Adrenal gland (tissue), 9 donors: ENCODE measurements at regions not wholly inside any gene's neighbourhood (a gene's known extent, or its start where the extent isn't known, plus 50 kb on each side); places are given as distances from the start of the nearest gene placed in this dataset.
"Not testable (repeated sequence)": the region's sequence is repeated elsewhere in the genome, so short reads cannot be mapped to it uniquely, and the experiment has no call there.

Experiments used
- DNase-seq, 7 donors: peaks; one replicate each; pipeline ENCODE4 v3.0.0-alpha.2; 2019 to 2020
- H3K27ac ChIP-seq, 5 donors: fragments of 200-600 bp; sonication (generic) in 4 of 5; 1 replicate in 3 of 5; 2 replicates in 2 of 5; pipeline versions ENCODE4 v1.5.1 to v1.8.0; 2016 to 2020; ENCODE audit warnings: mild to moderate bottlenecking in 1 of 5
- H3K27me3 ChIP-seq: fragments of 200-600 bp; 2 replicates; pipeline ENCODE4 v1.8.0; 2021
- H3K36me3 ChIP-seq, 2 donors: fragments of 200-600 bp; replicated peaks in 1 of 2; 1 replicate in 1 of 2; 2 replicates in 1 of 2; pipeline versions ENCODE4 v1.5.1 to v1.8.0; 2018 to 2022
- H3K4me1 ChIP-seq, 2 donors: fragments of 200-600 bp; replicated peaks in 1 of 2; 1 replicate in 1 of 2; 2 replicates in 1 of 2; pipeline versions ENCODE4 v1.5.1 to v1.8.0; 2018 to 2021
- H3K4me3 ChIP-seq, 4 donors: fragments of 200-600 bp; sonication (generic) in 3 of 4; one replicate each; pipeline ENCODE4 v1.5.1; 2016 to 2018
- H3K9me3 ChIP-seq, 3 donors: fragments of 200-600 bp; sonication (generic) in 1 of 3; replicated peaks in 1 of 3; 1 replicate in 2 of 3; 2 replicates in 1 of 3; pipeline versions ENCODE4 v1.5.1 to v1.8.0; 2016 to 2021
- POLR2A ChIP-seq, 2 donors: fragments of 450-650 bp; IDR thresholded peaks; one replicate each; pipeline ENCODE4 v1.6.1; 2017; ENCODE audit warnings: antibody characterized with exemption in 2 of 2, mild to moderate bottlenecking in 2 of 2, moderate library complexity in 1 of 2
- WGBS, 4 donors: extraction: QIAGEN DNeasy Blood & Tissue Kit in 2 of 4; methylation state at CpG; one replicate each; pipeline versions ENCODE4 v1.1.5 to v1.1.7; 2013 to 2017; 5-methylcytosine and 5-hydroxymethylcytosine counted together
- intact Hi-C, 2 donors: fragments of 100-400 bp; cut with DNase I; formaldehyde crosslinking; loops; one replicate each; pipeline versions ENCODE4 v1.14.1 to v1.15.0; 2022 to 2023
- TF ChIP-seq, protein P1 (sequence below), 6 experiments: fragments of 450-650 bp in 4 of 6; fragments of 200-600 bp in 2 of 6; sonication (generic) in 1 of 6; IDR thresholded peaks; 1 replicate in 5 of 6; 2 replicates in 1 of 6; pipeline versions ENCODE4 v1.5.1 to v1.8.0; 2016 to 2021; ENCODE audit warnings: antibody characterized with exemption in 6 of 6, mild to moderate bottlenecking in 2 of 6, moderate library complexity in 1 of 6
- donor health status: healthy with polysubstance abuse.
- donor health status: Bipolar disorder and iron deficiency.
- donor health status: DM: yes; HTN: yes; CAD: no.
- donor health status: DM: no; HTN: no; CAD: no.
- donor health status: DM: no; HTN: no; CAD: no.

GRCh38 chr10:108544500-108545120 is 1378.7 kb downstream of the XPNPEP1 start:
- intact Hi-C loops, result loop anchor here in 1 of 2 donors (5.0 kb wide), 1 partner anchor 1832 kb away; no protein-coding TSS in a partner anchor
- WGBS, 4 donors, result 29 to 35% (median 32%) methylated on average over 10 of the region's 10 CpGs
- no peaks in the 10 kb centered on the region for H3K36me3 ChIP-seq
- no peaks in the 10 kb centered on the region for H3K9me3 ChIP-seq
- H3K4me1 ChIP-seq, result no peaks in the 10 kb centered on the region
- H3K4me3 ChIP-seq, result no peak overlapping the region
- peak; percentile 42 to 88 (median 67) for DNase-seq
- H3K27me3 ChIP-seq, result no peaks in the 10 kb centered on the region
- no peak overlapping the region for H3K27ac ChIP-seq
- no peak for TF ChIP-seq POLR2A (IDR thresholded peaks at IDR 0.05)
- TF ChIP-seq, protein P1, sequence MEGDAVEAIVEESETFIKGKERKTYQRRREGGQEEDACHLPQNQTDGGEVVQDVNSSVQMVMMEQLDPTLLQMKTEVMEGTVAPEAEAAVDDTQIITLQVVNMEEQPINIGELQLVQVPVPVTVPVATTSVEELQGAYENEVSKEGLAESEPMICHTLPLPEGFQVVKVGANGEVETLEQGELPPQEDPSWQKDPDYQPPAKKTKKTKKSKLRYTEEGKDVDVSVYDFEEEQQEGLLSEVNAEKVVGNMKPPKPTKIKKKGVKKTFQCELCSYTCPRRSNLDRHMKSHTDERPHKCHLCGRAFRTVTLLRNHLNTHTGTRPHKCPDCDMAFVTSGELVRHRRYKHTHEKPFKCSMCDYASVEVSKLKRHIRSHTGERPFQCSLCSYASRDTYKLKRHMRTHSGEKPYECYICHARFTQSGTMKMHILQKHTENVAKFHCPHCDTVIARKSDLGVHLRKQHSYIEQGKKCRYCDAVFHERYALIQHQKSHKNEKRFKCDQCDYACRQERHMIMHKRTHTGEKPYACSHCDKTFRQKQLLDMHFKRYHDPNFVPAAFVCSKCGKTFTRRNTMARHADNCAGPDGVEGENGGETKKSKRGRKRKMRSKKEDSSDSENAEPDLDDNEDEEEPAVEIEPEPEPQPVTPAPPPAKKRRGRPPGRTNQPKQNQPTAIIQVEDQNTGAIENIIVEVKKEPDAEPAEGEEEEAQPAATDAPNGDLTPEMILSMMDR (IDR thresholded peaks at IDR 0.05), result peak; percentile 52 to 82 (median 73)

DNA sequence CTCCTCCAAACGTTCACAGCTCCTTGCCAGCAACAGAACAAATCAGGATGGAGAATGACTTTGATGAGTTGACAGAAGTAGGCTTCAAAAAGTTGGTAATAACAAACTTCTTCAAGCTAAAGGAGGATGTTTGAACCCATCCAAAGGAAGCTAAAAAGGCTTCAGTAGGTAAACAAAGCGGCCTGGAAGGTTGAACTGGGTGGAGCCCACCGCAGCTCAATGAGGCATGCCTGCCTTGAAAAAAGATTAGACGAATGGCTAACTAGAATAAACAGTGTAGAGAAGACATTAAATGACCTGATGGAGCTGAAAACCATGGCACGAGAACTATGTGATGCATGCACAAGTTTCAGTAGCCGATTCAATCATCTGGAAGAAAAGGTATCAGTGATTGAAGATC is 1369.0 kb upstream of the SORCS1 start:
- not testable (repeated sequence) for H3K27ac ChIP-seq, DNase-seq
- WGBS, 4 donors, result 68 to 78% (median 76%) methylated on average over 6 of the region's 6 CpGs

DNA sequence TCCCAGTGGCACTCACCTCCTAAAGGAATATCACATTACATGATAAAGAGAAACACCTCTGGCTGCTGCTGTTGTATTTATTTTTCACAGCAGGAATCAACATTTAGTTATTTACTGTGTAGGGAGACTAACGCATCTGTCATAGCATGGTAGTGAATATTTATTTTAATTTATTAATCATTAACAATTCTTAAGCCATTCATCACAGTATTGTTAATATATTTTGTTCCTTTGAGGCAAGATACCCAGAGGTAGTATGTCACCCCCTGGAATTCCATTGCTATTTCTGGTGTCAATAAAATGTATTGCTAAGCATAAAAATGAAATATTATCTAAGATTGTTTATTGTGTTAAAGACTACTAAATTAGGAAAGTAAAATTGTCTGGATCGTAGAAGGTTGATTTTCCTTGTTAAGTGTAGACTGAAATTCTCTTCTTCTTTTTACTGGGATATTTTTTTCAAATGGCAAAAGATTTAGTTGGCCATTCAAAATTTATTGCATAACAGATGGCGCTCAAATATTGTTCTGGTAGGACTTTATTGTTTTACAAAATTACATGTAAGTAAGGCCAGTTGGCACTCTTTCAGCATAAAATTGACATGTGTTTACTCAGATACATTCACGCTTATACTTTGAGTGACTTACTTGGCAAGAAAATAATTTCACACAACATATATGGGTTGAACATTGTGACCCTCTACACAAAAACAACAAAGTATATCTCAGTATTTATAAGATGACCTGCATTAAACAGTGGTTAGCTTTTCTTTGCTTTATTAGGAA is 1358.7 kb upstream of the SORCS1 start:
- WGBS, 4 donors, result 80 to 90% (median 84%) methylated on average over 4 of the region's 4 CpGs
- DNase-seq, result no peak
- Histone ChIP-seq H3K4me1 (no peaks in the 10 kb centered on the region), H3K27me3 (no peaks in the 10 kb centered on the region), H3K27ac (no peak overlapping the region), H3K9me3 (no peaks in the 10 kb centered on the region), H3K4me3 (no peak overlapping the region), H3K36me3 (no peaks in the 10 kb centered on the region)
- intact Hi-C loops, result no loop called here
- no peak for TF ChIP-seq POLR2A (IDR thresholded peaks at IDR 0.05)

More for the DNA sequence above, 1369.0 kb upstream of the SORCS1 start:
- H3K27me3 ChIP-seq, intact Hi-C loops, H3K4me3 ChIP-seq, H3K9me3 ChIP-seq, H3K4me1 ChIP-seq, H3K36me3 ChIP-seq: not testable (repeated sequence)

DNA sequence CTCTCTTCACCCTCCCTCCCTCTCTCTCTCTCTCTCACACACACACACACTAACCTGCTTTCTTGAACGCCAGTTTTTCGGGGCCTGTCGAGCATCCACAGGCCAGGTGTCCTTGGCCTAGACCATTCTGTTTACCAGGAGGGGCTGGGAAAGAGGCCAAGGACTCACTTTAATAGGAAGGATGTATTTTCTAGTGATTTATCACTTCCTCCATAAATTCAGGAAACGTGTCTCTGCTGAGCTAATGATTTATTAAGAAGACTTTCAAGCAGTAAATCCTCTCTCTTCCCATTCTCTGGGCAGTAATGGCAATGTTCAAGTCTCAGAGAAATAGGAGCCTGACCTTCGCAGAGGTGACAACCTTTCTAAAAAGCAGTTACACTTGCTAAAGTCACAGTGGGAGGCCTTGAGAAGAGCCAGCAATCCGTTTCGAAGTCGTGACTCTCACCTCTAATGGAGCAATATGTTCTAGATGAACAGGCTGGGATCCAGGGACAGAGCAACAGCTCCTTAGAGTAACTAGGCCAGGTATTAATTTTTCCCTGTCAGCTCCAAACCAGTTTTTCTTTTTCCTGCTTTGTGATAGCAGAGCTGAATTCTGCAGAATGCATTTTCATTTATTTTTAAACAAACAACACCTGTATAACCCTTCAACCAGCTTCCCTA is 1357.5 kb upstream of the SORCS1 start:
- Histone ChIP-seq H3K4me3 (no peak overlapping the region), H3K27me3 (no peaks in the 10 kb centered on the region), H3K9me3 (no peaks in the 10 kb centered on the region), H3K36me3 (no peaks in the 10 kb centered on the region), H3K4me1 (no peaks in the 10 kb centered on the region), H3K27ac (no peak overlapping the region)
- no peak for DNase-seq
- 13 to 25% (median 21%) methylated on average over 8 of the region's 8 CpGs for WGBS, 4 donors
- intact Hi-C loops, result no loop called here
- no peak for TF ChIP-seq POLR2A (IDR thresholded peaks at IDR 0.05)
- TF ChIP-seq, protein P1 (IDR thresholded peaks at IDR 0.05), result no peak

- H3K4me3 ChIP-seq, result no peak overlapping the region
- H3K27ac ChIP-seq, result no peak overlapping the region
- TF ChIP-seq POLR2A (IDR thresholded peaks at IDR 0.05), result no peak
- TF ChIP-seq, protein P1 (IDR thresholded peaks at IDR 0.05), result no peak
- H3K9me3 ChIP-seq, result no peaks in the 10 kb centered on the region
- no peak for DNase-seq
- WGBS, 4 donors, result 62 to 74% (median 68%) methylated on average over 2 of the region's 2 CpGs
- intact Hi-C loops, result no loop called here
- no peaks in the 10 kb centered on the region for H3K36me3 ChIP-seq
- H3K4me1 ChIP-seq, result no peaks in the 10 kb centered on the region
- no peaks in the 10 kb centered on the region for H3K27me3 ChIP-seq
Observed at GRCh38 chr10:108515821-108516220, 1351.3 kb upstream of the SORCS1 start.
